Activated naive CD4-positive, alpha-beta T cell treated with anti-CD3 and anti-CD28 coated beads, Interleukin-2, amount 50 U/mL, for 24 hours (primary cell): ENCODE measurements at regions not wholly inside any gene's neighbourhood (a gene's known extent, or its start where the extent isn't known, plus 50 kb on each side); places are given as distances from the start of the nearest gene placed in this dataset.

Source experiments
- H3K27ac Mint-ChIP-seq: one replicate; pipeline ENCODE4 v1.8.0; 2021; ENCODE audit warnings: mild to moderate bottlenecking, mixed read lengths
- H3K27me3 Mint-ChIP-seq: one replicate; pipeline ENCODE4 v1.8.0; 2021; ENCODE audit warnings: mixed read lengths
- H3K36me3 Mint-ChIP-seq: one replicate; pipeline ENCODE4 v1.8.0; 2021; ENCODE audit warnings: mixed read lengths
- H3K4me1 Mint-ChIP-seq: one replicate; pipeline ENCODE4 v1.8.0; 2021; ENCODE audit warnings: mixed read lengths
- H3K4me3 Mint-ChIP-seq: one replicate; pipeline ENCODE4 v1.8.0; 2021; ENCODE audit warnings: mild to moderate bottlenecking, mixed read lengths
- H3K9me3 Mint-ChIP-seq: one replicate; pipeline ENCODE4 v1.8.0; 2021; ENCODE audit warnings: mixed read lengths

GRCh38 chr16:54425068-54425467 lies 138.5 kb upstream of the IRX3 start:
- Mint-ChIP-seq H3K4me1 (no peaks in the 10 kb centered on the region), H3K27me3 (peaks cover 8% of the 10 kb centered on the region), H3K4me3 (no peak overlapping the region), H3K9me3 (no peaks in the 10 kb centered on the region), H3K36me3 (no peaks in the 10 kb centered on the region), H3K27ac (no peak overlapping the region)

GRCh38 chr16:54424043-54424451 lies 137.5 kb upstream of the IRX3 start:
- Mint-ChIP-seq H3K4me1 (no peaks in the 10 kb centered on the region), H3K27ac (no peak overlapping the region), H3K4me3 (no peak overlapping the region), H3K36me3 (no peaks in the 10 kb centered on the region), H3K9me3 (no peaks in the 10 kb centered on the region), H3K27me3 (peaks cover 6% of the 10 kb centered on the region)

GRCh38 chr16:54422569-54422978 lies 136.0 kb upstream of the IRX3 start:
- no peaks in the 10 kb centered on the region for H3K4me1 Mint-ChIP-seq
- H3K9me3 Mint-ChIP-seq, result no peaks in the 10 kb centered on the region
- H3K36me3 Mint-ChIP-seq, result no peaks in the 10 kb centered on the region
- no peak overlapping the region for H3K4me3 Mint-ChIP-seq
- H3K27ac Mint-ChIP-seq, result no peak overlapping the region
- peaks cover 2% of the 10 kb centered on the region for H3K27me3 Mint-ChIP-seq

GRCh38 chr16:54422159-54422558 lies 135.6 kb upstream of the IRX3 start:
- Mint-ChIP-seq H3K27me3 (peaks cover 1% of the 10 kb centered on the region), H3K4me1 (no peaks in the 10 kb centered on the region), H3K4me3 (no peak overlapping the region), H3K36me3 (no peaks in the 10 kb centered on the region), H3K9me3 (no peaks in the 10 kb centered on the region), H3K27ac (no peak overlapping the region)

GRCh38 chr16:54421220-54421619 lies 134.6 kb upstream of the IRX3 start:
- H3K4me1 Mint-ChIP-seq, result no peaks in the 10 kb centered on the region
- no peaks in the 10 kb centered on the region for H3K9me3 Mint-ChIP-seq
- H3K27ac Mint-ChIP-seq, result no peak overlapping the region
- H3K36me3 Mint-ChIP-seq, result no peaks in the 10 kb centered on the region
- H3K27me3 Mint-ChIP-seq, result no peaks in the 10 kb centered on the region
- no peak overlapping the region for H3K4me3 Mint-ChIP-seq

GRCh38 chr16:54418903-54419302 lies 132.3 kb upstream of the IRX3 start:
- H3K4me3 Mint-ChIP-seq, result no peak overlapping the region

GRCh38 chr16:54417384-54417783 lies 130.8 kb upstream of the IRX3 start:
- Mint-ChIP-seq H3K4me1 (no peaks in the 10 kb centered on the region), H3K36me3 (no peaks in the 10 kb centered on the region), H3K27me3 (peaks cover 1% of the 10 kb centered on the region), H3K27ac (no peak overlapping the region), H3K9me3 (no peaks in the 10 kb centered on the region), H3K4me3 (no peak overlapping the region)

More at GRCh38 chr16:54418903-54419302, 132.3 kb upstream of the IRX3 start:
- no peaks in the 10 kb centered on the region for H3K4me1 Mint-ChIP-seq
- H3K9me3 Mint-ChIP-seq, result no peaks in the 10 kb centered on the region
- no peak overlapping the region for H3K27ac Mint-ChIP-seq
- H3K27me3 Mint-ChIP-seq, result no peaks in the 10 kb centered on the region
- H3K36me3 Mint-ChIP-seq, result no peaks in the 10 kb centered on the region

GRCh38 chr16:54414671-54415070 lies 128.1 kb upstream of the IRX3 start:
- Mint-ChIP-seq H3K27me3 (peaks cover 6% of the 10 kb centered on the region), H3K9me3 (no peaks in the 10 kb centered on the region), H3K36me3 (no peaks in the 10 kb centered on the region), H3K27ac (no peak overlapping the region), H3K4me3 (no peak overlapping the region), H3K4me1 (no peaks in the 10 kb centered on the region)

GRCh38 chr16:54412777-54413455 lies 126.3 kb upstream of the IRX3 start:
- Mint-ChIP-seq H3K4me1 (no peaks in the 10 kb centered on the region), H3K4me3 (no peak overlapping the region), H3K27me3 (peaks cover 6% of the 10 kb centered on the region), H3K36me3 (no peaks in the 10 kb centered on the region), H3K9me3 (no peaks in the 10 kb centered on the region), H3K27ac (no peak overlapping the region)

GRCh38 chr16:54412037-54412436 lies 125.5 kb upstream of the IRX3 start:
- no peaks in the 10 kb centered on the region for H3K9me3 Mint-ChIP-seq
- H3K36me3 Mint-ChIP-seq, result no peaks in the 10 kb centered on the region
- no peaks in the 10 kb centered on the region for H3K4me1 Mint-ChIP-seq
- no peak overlapping the region for H3K27ac Mint-ChIP-seq
- no peak overlapping the region for H3K4me3 Mint-ChIP-seq
- peaks cover 6% of the 10 kb centered on the region for H3K27me3 Mint-ChIP-seq

- H3K36me3 Mint-ChIP-seq, result no peaks in the 10 kb centered on the region
- no peaks in the 10 kb centered on the region for H3K9me3 Mint-ChIP-seq
- no peak overlapping the region for H3K27ac Mint-ChIP-seq
- H3K4me1 Mint-ChIP-seq, result no peaks in the 10 kb centered on the region
- H3K4me3 Mint-ChIP-seq, result no peak overlapping the region
- H3K27me3 Mint-ChIP-seq, result peaks cover 8% of the 10 kb centered on the region
These were observed 125.0 kb upstream of the IRX3 start for GRCh38 chr16:54411544-54411943.

GRCh38 chr16:54409982-54410381 lies 123.4 kb upstream of the IRX3 start:
- H3K4me3 Mint-ChIP-seq, result no peak overlapping the region
- no peaks in the 10 kb centered on the region for H3K4me1 Mint-ChIP-seq
- H3K27ac Mint-ChIP-seq, result no peak overlapping the region
- H3K36me3 Mint-ChIP-seq, result no peaks in the 10 kb centered on the region
- peaks cover 8% of the 10 kb centered on the region for H3K27me3 Mint-ChIP-seq
- H3K9me3 Mint-ChIP-seq, result no peaks in the 10 kb centered on the region

- Mint-ChIP-seq H3K4me1 (no peaks in the 10 kb centered on the region), H3K27me3 (peaks cover 7% of the 10 kb centered on the region), H3K9me3 (no peaks in the 10 kb centered on the region), H3K36me3 (no peaks in the 10 kb centered on the region), H3K27ac (no peak overlapping the region), H3K4me3 (no peak overlapping the region)
These were observed 121.0 kb upstream of the IRX3 start for GRCh38 chr16:54407596-54407995.

- H3K36me3 Mint-ChIP-seq, result no peaks in the 10 kb centered on the region
- H3K4me3 Mint-ChIP-seq, result no peak overlapping the region
- H3K27ac Mint-ChIP-seq, result no peak overlapping the region
- no peaks in the 10 kb centered on the region for H3K9me3 Mint-ChIP-seq
- peaks cover 2% of the 10 kb centered on the region for H3K27me3 Mint-ChIP-seq
- no peaks in the 10 kb centered on the region for H3K4me1 Mint-ChIP-seq
These were observed 118.9 kb upstream of the IRX3 start for GRCh38 chr16:54405478-54405877.

- Mint-ChIP-seq H3K4me1 (no peaks in the 10 kb centered on the region), H3K4me3 (no peak overlapping the region), H3K9me3 (no peaks in the 10 kb centered on the region), H3K27ac (no peak overlapping the region), H3K27me3 (peaks cover 4% of the 10 kb centered on the region), H3K36me3 (no peaks in the 10 kb centered on the region)
These were observed 117.0 kb upstream of the IRX3 start for GRCh38 chr16:54403580-54403979.

- Mint-ChIP-seq H3K4me3 (no peak overlapping the region), H3K36me3 (no peaks in the 10 kb centered on the region), H3K27me3 (peaks cover 4% of the 10 kb centered on the region), H3K4me1 (no peaks in the 10 kb centered on the region), H3K27ac (no peak overlapping the region), H3K9me3 (no peaks in the 10 kb centered on the region)
These were observed 116.3 kb upstream of the IRX3 start for GRCh38 chr16:54402873-54403272.

GRCh38 chr16:54402270-54402669 lies 115.7 kb upstream of the IRX3 start:
- Mint-ChIP-seq H3K4me1 (no peaks in the 10 kb centered on the region), H3K36me3 (no peaks in the 10 kb centered on the region), H3K27ac (no peak overlapping the region), H3K9me3 (peaks cover 2% of the 10 kb centered on the region), H3K27me3 (peaks cover 4% of the 10 kb centered on the region), H3K4me3 (no peak overlapping the region)
